Left lung (tissue), 4 donors: ENCODE measurements at regions not wholly inside any gene's neighbourhood (a gene's known extent, or its start where the extent isn't known, plus 50 kb on each side); places are given as distances from the start of the nearest gene placed in this dataset.

Source experiments
- ATAC-seq: fragments of 200-7000 bp; cut with Tn5 transposase; one replicate; pipeline ENCODE4 v1.9.1; 2020; ENCODE audit warnings: moderate library complexity
- DNase-seq, 4 donors: peaks; one replicate each; pipeline ENCODE4 v3.0.0-alpha.2; 2013 to 2020
- H3K27ac ChIP-seq, 2 donors: fragments of 200-600 bp; sonication (generic) in 1 of 2; one replicate each; pipeline versions ENCODE4 v1.5.0 to v1.8.0; 2020 to 2021
- H3K27me3 ChIP-seq, 2 donors: fragments of 200-600 bp; sonication (generic) in 1 of 2; one replicate each; pipeline versions ENCODE4 v1.5.0 to v1.8.0; 2020 to 2021
- H3K36me3 ChIP-seq, 2 donors: fragments of 200-600 bp; sonication (generic) in 1 of 2; one replicate each; pipeline versions ENCODE4 v1.5.0 to v1.8.0; 2020 to 2021
- H3K4me1 ChIP-seq, 2 donors: fragments of 200-600 bp; one replicate each; pipeline ENCODE4 v1.8.0; 2021
- H3K4me3 ChIP-seq, 2 donors: fragments of 200-600 bp; sonication (generic) in 1 of 2; one replicate each; pipeline versions ENCODE4 v1.5.0 to v1.8.0; 2020 to 2021; ENCODE audit warnings: mild to moderate bottlenecking in 1 of 2
- H3K9me3 ChIP-seq, 2 donors: fragments of 200-600 bp; sonication (generic) in 1 of 2; one replicate each; pipeline versions ENCODE4 v1.5.0 to v1.8.0; 2020 to 2021
- CTCF ChIP-seq, 2 donors: fragments of 200-600 bp; sonication (generic) in 1 of 2; IDR thresholded peaks; one replicate each; pipeline versions ENCODE4 v1.5.0 to v1.8.0; 2021; ENCODE audit warnings: antibody characterized with exemption in 2 of 2
- intact Hi-C, 2 donors: fragments of 100-400 bp; cut with DNase I; formaldehyde crosslinking; loops; one replicate each; pipeline versions ENCODE4 v1.11.2 to v1.14.2; 2022
- donor health status: DM: no; HTN: yes; CAD: no.
- donor health status: DM: no; HTN: no; CAD: no.

DNA sequence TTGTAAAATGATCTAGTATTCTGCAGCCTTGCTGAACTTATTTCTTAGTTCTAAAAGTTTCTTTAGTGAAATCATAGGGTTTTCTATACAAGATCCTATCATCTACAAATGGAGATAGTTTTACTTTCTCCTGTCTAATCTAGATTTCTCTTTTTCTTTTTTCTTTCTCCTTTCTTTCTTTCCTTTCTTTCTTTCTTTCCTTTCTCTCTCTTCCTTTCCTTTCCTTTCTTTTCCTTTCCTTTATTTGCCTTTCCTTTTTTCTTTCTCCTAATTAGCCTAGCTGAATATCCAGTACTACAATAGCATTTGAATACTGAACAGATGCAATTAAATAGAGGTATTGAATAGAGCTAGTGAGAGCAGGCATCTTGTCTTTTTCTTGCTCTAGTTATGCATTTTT is 186.6 kb upstream of the SPAG17 start:
- Histone ChIP-seq H3K27ac (no peak overlapping the region), H3K27me3 (no peaks in the 10 kb centered on the region), H3K36me3 (no peaks in the 10 kb centered on the region), H3K4me3 (no peak overlapping the region), H3K4me1 (no peaks in the 10 kb centered on the region), H3K9me3 (peaks cover 0 to 76% of the 10 kb centered on the region in 2 donors)
- intact Hi-C loops, result no loop called here
- no peak for ATAC-seq
- no peak for DNase-seq
- no peak for TF ChIP-seq CTCF (IDR thresholded peaks at IDR 0.05)

GRCh38 chr1:118370861-118371260 is 185.8 kb upstream of the SPAG17 start:
- ATAC-seq (no peak), DNase-seq (no peak)
- Histone ChIP-seq H3K4me1 (no peaks in the 10 kb centered on the region), H3K27me3 (no peaks in the 10 kb centered on the region), H3K27ac (no peak overlapping the region), H3K9me3 (peaks cover 0 to 78% of the 10 kb centered on the region in 2 donors), H3K36me3 (no peaks in the 10 kb centered on the region), H3K4me3 (no peak overlapping the region)
- intact Hi-C loops, result no loop called here
- no peak for TF ChIP-seq CTCF (IDR thresholded peaks at IDR 0.05)

GRCh38 chr1:118366286-118366685 is 181.3 kb upstream of the SPAG17 start:
- no peak for ATAC-seq
- TF ChIP-seq CTCF (IDR thresholded peaks at IDR 0.05), result no peak

GRCh38 chr1:118364882-118365281 is 179.9 kb upstream of the SPAG17 start:
- DNase-seq (no peak), ATAC-seq (no peak)
- intact Hi-C loops, result no loop called here
- H3K9me3 ChIP-seq, result peaks cover 0 to 54% of the 10 kb centered on the region in 2 donors
- no peaks in the 10 kb centered on the region for H3K27me3 ChIP-seq
- H3K36me3 ChIP-seq, result no peaks in the 10 kb centered on the region
- no peak overlapping the region for H3K4me3 ChIP-seq
- no peak for TF ChIP-seq CTCF (IDR thresholded peaks at IDR 0.05)
- H3K27ac ChIP-seq, result no peak overlapping the region
- no peaks in the 10 kb centered on the region for H3K4me1 ChIP-seq

More at GRCh38 chr1:118366286-118366685, 181.3 kb upstream of the SPAG17 start:
- intact Hi-C loops, result no loop called here
- Histone ChIP-seq H3K4me3 (no peak overlapping the region), H3K27ac (no peak overlapping the region), H3K4me1 (no peaks in the 10 kb centered on the region), H3K36me3 (no peaks in the 10 kb centered on the region), H3K9me3 (peaks cover 0 to 68% of the 10 kb centered on the region in 2 donors), H3K27me3 (no peaks in the 10 kb centered on the region)
- DNase-seq, result no peak

DNA sequence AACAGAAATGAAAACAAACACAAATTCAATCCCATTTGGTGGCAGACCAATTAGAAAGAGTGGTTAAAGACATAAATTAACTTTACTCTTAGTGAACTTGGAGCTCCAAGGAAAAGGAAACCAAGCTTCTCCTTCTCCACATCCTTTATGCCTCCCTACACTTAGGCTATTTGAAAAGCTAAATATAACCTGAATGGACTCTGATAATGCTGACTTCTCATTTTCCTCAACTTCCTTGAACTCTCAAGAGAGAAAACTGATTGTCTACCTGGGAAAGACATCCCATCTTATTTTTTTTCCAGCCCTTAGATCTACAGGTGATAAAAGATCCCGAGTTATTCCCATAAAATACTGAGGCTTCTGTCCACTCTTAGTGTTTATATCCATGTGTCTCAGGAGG is 178.4 kb upstream of the SPAG17 start:
- DNase-seq (no peak), ATAC-seq (no peak)
- no peak overlapping the region for H3K27ac ChIP-seq
- H3K27me3 ChIP-seq, result no peaks in the 10 kb centered on the region
- intact Hi-C loops, result no loop called here
- no peaks in the 10 kb centered on the region for H3K36me3 ChIP-seq
- H3K9me3 ChIP-seq, result peaks cover 0 to 47% of the 10 kb centered on the region in 2 donors
- no peaks in the 10 kb centered on the region for H3K4me1 ChIP-seq
- no peak for TF ChIP-seq CTCF (IDR thresholded peaks at IDR 0.05)
- no peak overlapping the region for H3K4me3 ChIP-seq
